ENCODE measurements at regions not wholly inside any gene's neighbourhood (a gene's known extent, or its start where the extent isn't known, plus 50 kb on each side); places are given as distances from the start of the nearest gene placed in this dataset.

DNA sequence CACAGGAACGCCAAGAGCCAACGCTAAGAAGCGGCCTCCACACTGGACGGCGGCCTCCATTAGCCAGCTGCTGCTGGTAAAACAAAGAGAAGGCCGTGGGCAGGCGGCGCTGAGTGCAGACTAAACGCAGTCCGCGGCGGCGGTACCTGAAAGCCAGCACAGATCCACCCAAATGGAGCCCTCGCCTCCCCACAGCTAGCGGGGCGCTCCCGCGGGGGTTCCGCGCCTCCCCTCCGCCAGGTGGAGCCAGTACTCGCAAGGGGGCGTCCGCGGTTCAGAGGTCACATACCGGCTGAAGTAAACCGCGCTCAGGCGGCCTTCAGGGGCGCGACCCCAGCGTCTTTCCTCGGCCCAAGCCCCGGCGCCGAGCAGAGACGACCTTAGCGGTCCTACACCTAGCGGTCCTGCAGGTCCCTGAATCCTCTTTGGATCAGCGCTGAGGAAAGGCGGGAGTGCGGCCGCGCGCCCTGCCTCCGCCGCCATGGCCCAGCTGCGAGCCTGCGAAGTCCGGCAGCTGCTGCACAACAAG lies 293.1 kb upstream of the ERBB4 start:
- TF ChIP-seq, protein P1, sequence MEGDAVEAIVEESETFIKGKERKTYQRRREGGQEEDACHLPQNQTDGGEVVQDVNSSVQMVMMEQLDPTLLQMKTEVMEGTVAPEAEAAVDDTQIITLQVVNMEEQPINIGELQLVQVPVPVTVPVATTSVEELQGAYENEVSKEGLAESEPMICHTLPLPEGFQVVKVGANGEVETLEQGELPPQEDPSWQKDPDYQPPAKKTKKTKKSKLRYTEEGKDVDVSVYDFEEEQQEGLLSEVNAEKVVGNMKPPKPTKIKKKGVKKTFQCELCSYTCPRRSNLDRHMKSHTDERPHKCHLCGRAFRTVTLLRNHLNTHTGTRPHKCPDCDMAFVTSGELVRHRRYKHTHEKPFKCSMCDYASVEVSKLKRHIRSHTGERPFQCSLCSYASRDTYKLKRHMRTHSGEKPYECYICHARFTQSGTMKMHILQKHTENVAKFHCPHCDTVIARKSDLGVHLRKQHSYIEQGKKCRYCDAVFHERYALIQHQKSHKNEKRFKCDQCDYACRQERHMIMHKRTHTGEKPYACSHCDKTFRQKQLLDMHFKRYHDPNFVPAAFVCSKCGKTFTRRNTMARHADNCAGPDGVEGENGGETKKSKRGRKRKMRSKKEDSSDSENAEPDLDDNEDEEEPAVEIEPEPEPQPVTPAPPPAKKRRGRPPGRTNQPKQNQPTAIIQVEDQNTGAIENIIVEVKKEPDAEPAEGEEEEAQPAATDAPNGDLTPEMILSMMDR (conservative IDR thresholded peaks at IDR 0.05; ENCODE audit: low read depth in 2 of 2), result 0 out of 4 replicates have a peak, but pooled peaks of 1 of the 2 experiments have one; percentile 3
- TF ChIP-seq, protein P2, sequence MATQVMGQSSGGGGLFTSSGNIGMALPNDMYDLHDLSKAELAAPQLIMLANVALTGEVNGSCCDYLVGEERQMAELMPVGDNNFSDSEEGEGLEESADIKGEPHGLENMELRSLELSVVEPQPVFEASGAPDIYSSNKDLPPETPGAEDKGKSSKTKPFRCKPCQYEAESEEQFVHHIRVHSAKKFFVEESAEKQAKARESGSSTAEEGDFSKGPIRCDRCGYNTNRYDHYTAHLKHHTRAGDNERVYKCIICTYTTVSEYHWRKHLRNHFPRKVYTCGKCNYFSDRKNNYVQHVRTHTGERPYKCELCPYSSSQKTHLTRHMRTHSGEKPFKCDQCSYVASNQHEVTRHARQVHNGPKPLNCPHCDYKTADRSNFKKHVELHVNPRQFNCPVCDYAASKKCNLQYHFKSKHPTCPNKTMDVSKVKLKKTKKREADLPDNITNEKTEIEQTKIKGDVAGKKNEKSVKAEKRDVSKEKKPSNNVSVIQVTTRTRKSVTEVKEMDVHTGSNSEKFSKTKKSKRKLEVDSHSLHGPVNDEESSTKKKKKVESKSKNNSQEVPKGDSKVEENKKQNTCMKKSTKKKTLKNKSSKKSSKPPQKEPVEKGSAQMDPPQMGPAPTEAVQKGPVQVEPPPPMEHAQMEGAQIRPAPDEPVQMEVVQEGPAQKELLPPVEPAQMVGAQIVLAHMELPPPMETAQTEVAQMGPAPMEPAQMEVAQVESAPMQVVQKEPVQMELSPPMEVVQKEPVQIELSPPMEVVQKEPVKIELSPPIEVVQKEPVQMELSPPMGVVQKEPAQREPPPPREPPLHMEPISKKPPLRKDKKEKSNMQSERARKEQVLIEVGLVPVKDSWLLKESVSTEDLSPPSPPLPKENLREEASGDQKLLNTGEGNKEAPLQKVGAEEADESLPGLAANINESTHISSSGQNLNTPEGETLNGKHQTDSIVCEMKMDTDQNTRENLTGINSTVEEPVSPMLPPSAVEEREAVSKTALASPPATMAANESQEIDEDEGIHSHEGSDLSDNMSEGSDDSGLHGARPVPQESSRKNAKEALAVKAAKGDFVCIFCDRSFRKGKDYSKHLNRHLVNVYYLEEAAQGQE (IDR thresholded peaks at IDR 0.05; ENCODE audit: unreplicated experiment), result no peak
- TF ChIP-seq POLR2AphosphoS5 (IDR thresholded peaks at IDR 0.05; ENCODE audit: low read depth), result no peak
- TF ChIP-seq CREB1 (CRISPR knock-in tag; IDR thresholded peaks at IDR 0.05; ENCODE audit: low read depth), result no peak
- no peak for TF ChIP-seq EZH2 (IDR thresholded peaks at IDR 0.05; ENCODE audit: low read depth, unreplicated experiment)
- no peak for TF ChIP-seq EZH2phosphoT487 (IDR thresholded peaks at IDR 0.05; ENCODE audit: unreplicated experiment)
- no peak for TF ChIP-seq JUNB (IDR thresholded peaks at IDR 0.05; ENCODE audit: unreplicated experiment)
- TF ChIP-seq ZNF331 (CRISPR knock-in tag; IDR thresholded peaks at IDR 0.05; ENCODE audit: low read depth), result no peak
- TF ChIP-seq, protein P3, sequence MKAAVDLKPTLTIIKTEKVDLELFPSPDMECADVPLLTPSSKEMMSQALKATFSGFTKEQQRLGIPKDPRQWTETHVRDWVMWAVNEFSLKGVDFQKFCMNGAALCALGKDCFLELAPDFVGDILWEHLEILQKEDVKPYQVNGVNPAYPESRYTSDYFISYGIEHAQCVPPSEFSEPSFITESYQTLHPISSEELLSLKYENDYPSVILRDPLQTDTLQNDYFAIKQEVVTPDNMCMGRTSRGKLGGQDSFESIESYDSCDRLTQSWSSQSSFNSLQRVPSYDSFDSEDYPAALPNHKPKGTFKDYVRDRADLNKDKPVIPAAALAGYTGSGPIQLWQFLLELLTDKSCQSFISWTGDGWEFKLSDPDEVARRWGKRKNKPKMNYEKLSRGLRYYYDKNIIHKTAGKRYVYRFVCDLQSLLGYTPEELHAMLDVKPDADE (IDR thresholded peaks at IDR 0.05), result no peak

All from GM23338 (cell line).